SIG-M5 treated with dmso at 0.1 percent for 504 hours (cell line): ENCODE measurements at regions not wholly inside any gene's neighbourhood (a gene's known extent, or its start where the extent isn't known, plus 50 kb on each side); places are given as distances from the start of the nearest gene placed in this dataset.
A peak's percentile ranks its signal among the peaks of the same experiment; 100 is the strongest.
"Not testable (repeated sequence)": the region's sequence is repeated elsewhere in the genome, so short reads cannot be mapped to it uniquely, and the experiment has no call there.

Experiments
- DNase-seq: peaks from one replicate; lab custom pipeline; 2025; ENCODE audit not compliant: unreplicated experiment; lab: John Stamatoyannopoulos, UW

DNA sequence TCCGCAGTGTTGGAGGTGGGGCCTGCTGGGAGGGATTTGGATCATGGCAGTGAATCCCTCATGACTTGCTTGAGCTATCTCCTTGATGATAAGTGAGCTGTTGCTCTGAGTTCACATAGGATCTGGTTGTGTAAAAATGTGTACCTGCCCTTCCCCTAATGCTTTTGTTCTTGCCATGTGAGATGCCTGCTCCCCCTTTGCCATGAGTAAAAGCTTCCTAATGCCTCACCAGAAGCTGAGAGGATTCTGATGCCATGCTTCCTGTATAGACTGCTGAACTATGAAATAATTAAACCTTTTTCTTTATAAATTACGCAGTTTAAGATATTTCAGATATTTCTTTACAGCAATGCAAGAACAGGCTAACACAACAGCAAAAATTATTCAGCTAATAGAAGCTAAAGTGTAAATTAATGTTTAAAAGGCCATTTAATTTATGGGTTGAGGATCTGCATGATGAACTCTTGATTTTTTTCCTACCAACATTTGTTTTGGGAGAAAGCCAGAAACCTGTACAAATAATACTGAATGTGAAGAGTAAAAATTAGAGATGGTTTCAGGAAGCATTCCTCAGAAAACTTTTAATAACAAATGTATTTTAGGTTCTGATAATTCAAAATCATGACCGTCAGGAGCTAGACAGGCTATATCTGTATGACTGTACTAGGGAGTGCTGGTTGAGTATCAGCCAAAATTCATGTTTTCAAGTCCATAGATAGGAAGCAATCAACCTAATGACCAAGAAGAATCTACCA is 177.5 kb upstream of the GRIA4 start:
- DNase-seq, result no peak

DNA sequence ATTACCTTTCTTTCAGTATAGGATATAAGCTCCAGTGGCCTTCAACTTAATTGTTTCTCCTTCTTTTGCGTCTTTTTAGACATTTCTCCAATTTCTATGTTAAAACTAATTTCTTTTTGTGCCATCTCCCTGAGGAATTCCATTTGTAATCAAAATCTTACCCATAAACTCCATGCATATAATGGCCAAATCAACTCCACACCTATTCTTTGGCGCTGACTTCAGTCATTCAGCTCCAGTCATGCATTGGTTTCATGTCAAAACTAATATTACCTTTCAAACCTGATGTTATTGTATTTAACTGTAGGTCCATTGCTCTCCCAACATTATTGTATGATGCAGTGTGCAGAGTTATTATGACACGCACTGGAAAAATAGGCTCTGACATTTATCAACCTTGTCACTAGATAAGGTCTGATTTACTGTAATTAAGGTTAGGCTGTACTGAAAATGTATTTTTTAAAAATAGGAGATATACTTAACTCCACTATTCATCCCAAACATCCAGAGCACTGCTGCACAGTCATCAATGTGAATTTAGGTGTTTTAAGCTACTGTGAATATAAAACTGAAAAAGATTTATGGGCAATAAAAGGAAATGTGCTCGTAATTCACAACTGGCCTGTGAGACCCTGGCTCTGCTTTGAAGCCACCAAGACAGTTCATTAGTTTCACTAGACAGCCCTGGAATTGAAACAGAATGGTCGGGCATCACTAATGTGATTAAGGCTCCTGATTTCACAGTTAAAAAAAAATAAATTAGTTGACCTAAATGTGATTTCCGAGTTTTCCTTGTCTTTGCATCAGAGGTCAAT is 180.6 kb upstream of the GRIA4 start:
- DNase-seq, result no peak

DNA sequence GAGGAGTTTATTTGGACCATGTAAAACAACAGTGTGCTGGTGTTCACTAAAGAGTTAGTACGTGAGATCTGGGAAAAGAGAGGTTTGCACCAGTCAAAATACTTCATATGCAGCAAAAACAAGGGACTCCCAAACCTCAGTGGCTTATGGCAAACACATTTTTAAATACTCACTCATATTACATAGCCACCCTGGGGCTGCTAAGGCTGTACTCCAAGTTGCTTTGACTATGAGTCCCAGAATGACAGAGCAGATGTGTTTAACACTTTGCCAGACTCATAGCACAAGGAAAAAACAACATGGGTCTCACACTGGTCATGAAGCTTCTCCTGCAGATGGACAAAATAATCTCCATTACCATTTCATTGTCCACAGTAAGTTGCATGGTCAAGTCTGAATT is 202.8 kb upstream of the GRIA4 start:
- DNase-seq, result no peak

DNA sequence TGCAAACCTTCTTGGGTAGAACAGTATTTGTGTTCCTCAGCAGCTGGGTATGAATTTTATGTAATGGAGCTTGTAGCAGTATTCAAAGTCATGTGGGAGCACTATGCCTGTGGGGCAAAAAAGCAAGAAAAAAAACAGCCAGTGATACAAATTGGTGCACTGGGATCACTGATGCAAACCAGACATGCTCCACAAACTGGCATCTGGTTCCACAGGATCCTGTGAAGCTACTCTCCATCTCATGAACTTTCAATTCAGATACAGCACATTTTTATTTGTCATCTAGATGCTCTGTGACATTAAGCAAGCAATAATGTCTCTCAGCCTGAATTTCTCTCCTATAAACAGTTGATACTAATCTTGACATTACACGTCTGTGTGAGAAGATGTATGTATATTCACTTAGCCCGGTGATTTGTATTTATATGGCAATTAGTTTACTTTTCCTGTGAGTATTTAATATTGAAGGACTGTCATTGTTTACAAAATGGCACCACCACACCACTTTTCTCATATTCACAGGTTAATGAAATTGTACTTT is 208.5 kb upstream of the GRIA4 start:
- no peak for DNase-seq

DNA sequence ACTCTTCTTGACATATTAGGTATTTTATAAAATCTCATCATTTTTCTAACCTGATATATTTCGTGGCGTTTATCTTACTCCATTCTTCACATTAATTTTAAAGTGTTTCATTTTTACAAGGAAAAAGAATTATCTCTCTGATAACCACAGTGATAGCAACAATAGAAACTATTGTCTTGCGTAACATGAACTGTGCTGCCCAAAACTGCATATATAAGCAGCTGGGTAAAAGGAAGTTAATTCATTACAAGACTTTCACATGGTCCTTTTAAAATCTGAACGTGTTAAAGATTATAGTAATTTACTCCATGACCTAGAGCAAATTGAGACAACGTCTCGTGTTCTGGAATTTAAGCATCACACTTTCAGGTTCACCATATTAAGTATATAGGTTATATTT is 210.4 kb upstream of the GRIA4 start:
- peak; percentile 54 for DNase-seq

DNA sequence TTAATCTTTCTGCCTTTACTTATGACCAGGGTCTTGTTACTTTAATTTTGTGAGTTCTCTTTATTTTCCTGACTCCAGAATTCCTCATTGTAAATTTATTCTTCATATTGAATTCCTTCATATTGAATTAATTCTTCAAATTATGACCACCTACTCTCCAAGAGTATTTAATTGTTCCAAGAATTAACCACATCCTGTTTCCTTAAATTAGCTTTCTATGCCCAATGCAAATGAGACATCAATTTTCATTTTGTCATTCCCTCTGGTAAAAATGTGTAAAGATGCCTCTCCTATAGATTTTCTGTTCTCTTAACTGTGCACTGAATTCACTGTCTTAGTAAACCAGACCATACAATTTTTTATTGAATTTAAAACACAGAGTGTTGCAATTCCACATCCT is 211.2 kb upstream of the GRIA4 start:
- no peak for DNase-seq

DNA sequence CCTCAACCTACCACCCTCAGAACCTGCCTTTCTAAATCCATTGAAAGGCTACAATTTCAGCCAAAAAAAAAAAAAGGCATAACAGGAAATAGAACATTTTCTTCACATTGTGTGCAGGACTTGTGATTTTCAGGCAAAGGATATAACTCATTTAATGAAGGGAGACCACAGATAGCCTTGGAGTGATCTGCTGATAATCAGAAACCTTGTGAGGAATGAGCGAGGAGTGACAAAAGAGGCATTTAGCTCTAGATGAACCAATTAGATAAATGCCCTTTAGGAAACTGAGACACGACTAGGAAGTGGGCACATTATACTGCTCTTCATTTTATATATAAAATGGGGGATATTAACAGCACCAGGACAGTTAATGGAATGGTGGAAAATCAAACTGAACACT is 216.5 kb upstream of the GRIA4 start:
- no peak for DNase-seq

- DNase-seq, result peak; percentile 2
Observed at GRCh38 chr11:105392556-105392955, 217.3 kb upstream of the GRIA4 start.

DNA sequence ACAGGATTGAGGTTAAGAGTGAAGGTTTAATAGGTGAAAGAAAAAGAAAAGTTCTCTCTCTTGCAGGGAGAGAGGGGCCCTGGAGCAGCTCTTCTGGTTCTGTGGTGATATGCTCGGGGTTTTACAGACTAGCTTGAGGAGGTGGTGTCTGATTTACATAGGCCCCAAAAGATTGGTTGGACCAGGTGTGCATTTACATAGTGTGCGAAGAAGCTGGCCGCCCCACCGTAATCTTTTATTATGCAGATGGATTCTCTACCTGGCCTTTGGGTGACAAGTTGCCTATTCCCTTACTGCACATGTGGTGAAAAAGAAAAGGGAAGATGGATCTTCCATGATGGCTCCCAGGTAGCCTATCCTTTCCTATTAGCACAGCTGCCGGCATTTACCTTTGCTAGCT is 219.9 kb upstream of the GRIA4 start:
- no peak for DNase-seq

- DNase-seq, result no peak
Observed at GRCh38 chr11:105388006-105388405, 221.9 kb upstream of the GRIA4 start.

- DNase-seq, result no peak
Observed at GRCh38 chr11:105381941-105382340, 227.9 kb upstream of the GRIA4 start.

- no peak for DNase-seq
Observed at GRCh38 chr11:105377870-105378269, 232.0 kb upstream of the GRIA4 start.

- no peak for DNase-seq
Observed at GRCh38 chr11:105372206-105372605, 232.6 kb upstream of the CARD18 start.

DNA sequence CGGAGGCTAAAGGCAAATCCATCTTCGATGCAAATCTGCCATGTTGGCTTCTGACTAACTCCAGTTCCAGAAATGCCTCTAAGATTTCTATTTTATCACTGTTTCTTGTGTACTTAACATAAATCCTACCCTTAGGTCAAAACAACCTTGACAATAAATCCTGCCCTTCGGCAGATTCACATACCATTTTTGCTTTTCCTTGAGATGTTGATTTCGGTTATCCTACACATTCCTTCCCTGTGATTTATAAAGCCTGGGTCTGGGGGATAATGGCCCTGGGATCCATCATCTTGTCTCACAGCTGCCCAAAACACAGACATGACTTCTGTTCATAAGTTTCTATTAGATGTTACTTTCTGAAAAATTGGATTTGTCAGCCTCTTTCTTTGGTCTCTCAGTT is 231.7 kb upstream of the CARD18 start:
- DNase-seq, result no peak

- DNase-seq, result no peak
Observed at GRCh38 chr11:105368711-105369110, 229.1 kb upstream of the CARD18 start.

DNA sequence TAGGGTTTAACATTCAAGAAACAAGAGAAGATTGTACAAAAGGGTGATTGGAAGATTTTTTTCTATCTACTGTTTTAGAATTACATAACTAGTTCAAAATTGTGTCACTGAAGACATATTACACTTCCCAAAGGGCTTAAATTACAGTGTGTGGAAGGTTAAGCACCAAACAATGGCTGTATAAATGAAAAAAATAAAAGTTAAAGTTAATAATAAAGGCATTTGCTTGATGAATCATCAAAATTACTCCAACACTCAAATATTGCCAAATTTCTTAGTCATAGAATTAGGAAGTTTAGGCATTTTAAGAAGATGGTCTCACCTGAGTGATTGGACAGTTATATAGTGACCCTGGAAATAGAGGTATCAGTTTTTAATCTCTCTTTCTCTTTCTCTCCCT is 227.6 kb upstream of the CARD18 start:
- DNase-seq, result no peak

DNA sequence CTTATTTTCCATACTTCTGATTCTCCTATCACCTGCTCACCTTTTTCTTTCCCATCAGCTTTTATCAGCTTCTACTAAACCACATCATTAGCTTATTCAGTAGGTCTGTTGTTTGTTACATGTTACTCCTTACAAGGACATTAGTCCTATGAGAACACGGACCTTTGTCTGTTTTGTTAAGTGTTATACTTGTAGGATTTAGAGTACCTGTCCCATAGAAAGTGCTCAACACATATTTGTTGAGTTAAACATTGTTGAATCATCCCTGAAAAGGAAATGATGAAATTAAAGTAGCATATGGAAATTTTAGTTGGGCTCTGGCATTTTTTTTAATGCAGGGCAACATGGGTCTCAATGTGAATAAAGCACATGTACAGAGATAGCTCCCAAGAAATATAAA is 222.1 kb upstream of the CARD18 start:
- DNase-seq, result no peak

- DNase-seq, result no peak
Observed at GRCh38 chr11:105357764-105358163, 218.2 kb upstream of the CARD18 start.

- no peak for DNase-seq
Observed at GRCh38 chr11:105357146-105357545, 217.6 kb upstream of the CARD18 start.

DNA sequence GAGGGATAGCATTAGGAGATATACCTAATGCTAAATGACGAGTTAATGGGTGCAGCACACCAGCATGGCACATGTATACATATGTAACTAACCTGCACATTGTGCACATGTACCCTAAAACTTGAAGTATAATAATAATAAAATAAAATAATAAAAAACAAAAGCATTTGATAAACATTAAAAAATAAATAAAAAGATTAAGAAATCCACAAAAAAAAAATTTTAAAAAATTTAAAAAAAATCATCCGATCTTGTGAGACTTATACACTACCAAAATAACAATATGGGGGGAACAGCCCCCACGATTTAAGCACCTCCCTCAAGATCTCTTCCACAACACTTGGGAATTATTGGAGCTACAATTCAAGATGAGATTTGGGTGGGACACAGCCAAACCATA is 210.3 kb upstream of the CARD18 start:
- not testable (repeated sequence) for DNase-seq

- no peak for DNase-seq
Observed at GRCh38 chr11:105344938-105345337, 205.4 kb upstream of the CARD18 start.

DNA sequence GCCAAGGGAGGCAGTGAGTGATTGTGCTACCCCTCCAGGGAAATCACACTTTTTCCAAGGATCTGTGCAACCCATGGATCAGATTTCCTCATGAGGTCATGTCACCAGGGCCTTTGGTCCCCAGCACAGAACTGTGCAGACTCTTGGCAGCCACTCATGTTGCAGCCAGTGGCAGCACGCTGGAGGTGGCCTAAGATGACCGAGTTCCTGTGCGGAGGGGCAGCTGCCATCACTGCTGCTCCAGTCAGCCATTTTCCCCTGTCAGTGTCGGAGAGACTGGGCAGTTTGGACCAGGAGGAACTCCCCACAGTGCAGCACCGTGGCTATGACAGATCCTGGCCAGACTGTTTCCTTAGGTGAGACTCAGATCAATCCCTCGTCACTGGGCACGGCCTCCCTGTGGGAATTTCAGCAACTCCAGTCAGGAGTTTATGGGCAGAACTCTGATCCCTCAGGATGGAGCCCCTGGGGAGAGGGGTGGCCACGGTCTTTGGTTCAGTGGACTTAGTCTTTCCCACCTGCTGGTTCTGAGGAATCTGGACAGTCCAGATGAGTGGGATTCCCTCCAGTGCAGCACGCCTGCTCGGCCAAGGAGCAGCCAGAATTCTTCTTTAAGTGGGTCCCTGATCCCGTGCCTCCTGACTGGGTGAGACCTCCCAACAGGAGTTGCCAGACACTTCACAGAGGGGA is 194.6 kb upstream of the CARD18 start:
- DNase-seq, result no peak
